SK-N-SH treated with all-trans-retinoic acid at 6 μM for 48 hours (cell line): ENCODE measurements at regions not wholly inside any gene's neighbourhood (a gene's known extent, or its start where the extent isn't known, plus 50 kb on each side); places are given as distances from the start of the nearest gene placed in this dataset.

Experiments used
- ARNTL ChIP-seq: fragments of 450-650 bp; formaldehyde crosslinking; IDR thresholded peaks from 2 replicates; pipeline ENCODE4 v1.5.0; 2020; ENCODE audit warnings: low read depth, mild to moderate bottlenecking, moderate library complexity, borderline replicate concordance
- ESRRG ChIP-seq: fragments of 250-450 bp; sonication (Bioruptor Pico); IDR thresholded peaks from 2 replicates; pipeline ENCODE4 v1.6.1; 2021; ENCODE audit warnings: mild to moderate bottlenecking
- GLIS3 ChIP-seq: fragments of 250-450 bp; sonication (Bioruptor Pico); IDR thresholded peaks from 2 replicates; pipeline ENCODE4 v1.5.0; 2020; ENCODE audit warnings: mild to moderate bottlenecking, moderate library complexity
- OSR1 ChIP-seq: fragments of 250-450 bp; sonication (Bioruptor Pico); IDR thresholded peaks from 2 replicates; pipeline ENCODE4 v1.8.0; 2022; ENCODE audit warnings: moderate library complexity, mild to moderate bottlenecking, inconsistent platforms
- PATZ1 ChIP-seq: fragments of 250-450 bp; sonication (Bioruptor Pico); IDR thresholded peaks from 2 replicates; pipeline ENCODE4 v1.8.0; 2020; ENCODE audit warnings: mild to moderate bottlenecking, moderate library complexity, borderline replicate concordance
- TOX ChIP-seq: fragments of 250-450 bp; sonication (Bioruptor Pico); IDR thresholded peaks from 2 replicates; pipeline ENCODE4 v1.8.0; 2021; ENCODE audit warnings: mild to moderate bottlenecking, moderate library complexity, borderline replicate concordance
- ZFP30 ChIP-seq: fragments of 450-650 bp; formaldehyde crosslinking; IDR thresholded peaks from 2 replicates; pipeline ENCODE4 v1.5.0; 2022; ENCODE audit warnings: mild to moderate bottlenecking, moderate library complexity
- ZNF70 ChIP-seq: fragments of 450-650 bp; formaldehyde crosslinking; IDR thresholded peaks from 2 replicates; pipeline ENCODE4 v1.5.0; 2020; ENCODE audit warnings: mild to moderate bottlenecking, moderate library complexity

- no peak for TF ChIP-seq ZNF70 (CRISPR knock-in tag)
- no peak for TF ChIP-seq PATZ1 (CRISPR knock-in tag)
- TF ChIP-seq ZFP30 (CRISPR knock-in tag): no peak
- no peak for TF ChIP-seq ARNTL (CRISPR knock-in tag)
- TF ChIP-seq GLIS3 (CRISPR knock-in tag): no peak
- TF ChIP-seq OSR1 (CRISPR knock-in tag): no peak
- no peak for TF ChIP-seq ESRRG
- TF ChIP-seq TOX (CRISPR knock-in tag): no peak
These were observed 745.1 kb downstream of the LTN1 start for GRCh38 chr21:28247454-28248020.
